ENCODE measurements at regions not wholly inside any gene's neighbourhood (a gene's known extent, or its start where the extent isn't known, plus 50 kb on each side); places are given as distances from the start of the nearest gene placed in this dataset.

DNA sequence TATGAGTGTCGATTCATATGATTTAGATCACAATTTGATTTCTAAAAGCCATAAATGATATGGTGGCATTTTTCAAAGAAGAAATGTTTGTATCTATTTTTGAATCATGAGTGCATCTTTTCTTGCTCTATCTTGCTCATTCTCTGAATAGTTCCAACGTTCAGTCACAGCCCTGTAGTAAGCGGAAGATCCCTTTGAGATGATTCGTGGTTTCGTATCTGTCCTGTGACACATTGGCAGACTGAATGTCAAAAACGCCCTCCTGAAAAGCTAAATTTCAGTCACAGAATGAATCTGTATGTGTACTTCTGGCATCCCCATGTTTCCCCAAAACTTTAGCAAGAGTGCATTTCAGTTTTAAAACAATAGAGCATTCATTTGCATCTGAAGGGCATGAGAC is 1066.9 kb upstream of the TENM3 start:
- TF ChIP-seq POLR2AphosphoS5 (IDR thresholded peaks at IDR 0.05): no peak
- TF ChIP-seq, protein P1, sequence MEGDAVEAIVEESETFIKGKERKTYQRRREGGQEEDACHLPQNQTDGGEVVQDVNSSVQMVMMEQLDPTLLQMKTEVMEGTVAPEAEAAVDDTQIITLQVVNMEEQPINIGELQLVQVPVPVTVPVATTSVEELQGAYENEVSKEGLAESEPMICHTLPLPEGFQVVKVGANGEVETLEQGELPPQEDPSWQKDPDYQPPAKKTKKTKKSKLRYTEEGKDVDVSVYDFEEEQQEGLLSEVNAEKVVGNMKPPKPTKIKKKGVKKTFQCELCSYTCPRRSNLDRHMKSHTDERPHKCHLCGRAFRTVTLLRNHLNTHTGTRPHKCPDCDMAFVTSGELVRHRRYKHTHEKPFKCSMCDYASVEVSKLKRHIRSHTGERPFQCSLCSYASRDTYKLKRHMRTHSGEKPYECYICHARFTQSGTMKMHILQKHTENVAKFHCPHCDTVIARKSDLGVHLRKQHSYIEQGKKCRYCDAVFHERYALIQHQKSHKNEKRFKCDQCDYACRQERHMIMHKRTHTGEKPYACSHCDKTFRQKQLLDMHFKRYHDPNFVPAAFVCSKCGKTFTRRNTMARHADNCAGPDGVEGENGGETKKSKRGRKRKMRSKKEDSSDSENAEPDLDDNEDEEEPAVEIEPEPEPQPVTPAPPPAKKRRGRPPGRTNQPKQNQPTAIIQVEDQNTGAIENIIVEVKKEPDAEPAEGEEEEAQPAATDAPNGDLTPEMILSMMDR (IDR thresholded peaks at IDR 0.05 in 8 of 11, conservative IDR thresholded peaks at IDR 0.05 in 3 of 11): no peak
- no peak for TF ChIP-seq POLR2A (IDR thresholded peaks at IDR 0.05)
